ENCODE measurements at regions not wholly inside any gene's neighbourhood (a gene's known extent, or its start where the extent isn't known, plus 50 kb on each side); places are given as distances from the start of the nearest gene placed in this dataset.

DNA sequence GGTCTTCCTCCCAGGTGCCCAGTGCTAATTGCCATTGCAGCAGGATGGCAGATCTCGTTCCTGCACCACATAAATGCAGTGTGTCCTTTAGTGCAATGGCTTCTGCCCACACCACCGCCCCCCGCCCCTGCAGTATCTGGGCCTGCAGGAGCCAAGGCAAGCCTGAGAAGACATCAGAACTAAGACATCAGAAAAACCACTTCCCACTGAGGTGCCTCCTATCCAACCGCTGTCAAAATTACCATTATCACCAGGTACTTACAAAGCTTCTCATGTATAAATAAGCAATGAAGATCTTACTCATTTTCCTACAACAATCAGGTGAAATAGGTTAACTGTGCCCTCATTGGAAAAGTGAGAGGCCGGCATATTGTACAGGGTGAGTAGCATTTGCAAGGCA is 228.8 kb downstream of the FBXO15 start:
- no peak overlapping the region for H3K4me3 ChIP-seq (ENCODE audit: low read length)
- H3K9ac ChIP-seq (ENCODE audit: low read depth, low read length): no peak overlapping the region
- 95% methylated on average over 5 of the region's 5 CpGs for WGBS
- H3K9me3 ChIP-seq (ENCODE audit: insufficient read depth, low read depth, low read length): no peaks in the 10 kb centered on the region
- no peaks in the 10 kb centered on the region for H3K27me3 ChIP-seq (ENCODE audit: insufficient read depth, low read length)
- H3K4me1 ChIP-seq (ENCODE audit: insufficient read depth, low read length): no peaks in the 10 kb centered on the region
- no peak overlapping the region for H3K27ac ChIP-seq (ENCODE audit: low read depth, low read length)
- no peaks in the 10 kb centered on the region for H3K36me3 ChIP-seq (ENCODE audit: insufficient read depth, low read length)

DNA sequence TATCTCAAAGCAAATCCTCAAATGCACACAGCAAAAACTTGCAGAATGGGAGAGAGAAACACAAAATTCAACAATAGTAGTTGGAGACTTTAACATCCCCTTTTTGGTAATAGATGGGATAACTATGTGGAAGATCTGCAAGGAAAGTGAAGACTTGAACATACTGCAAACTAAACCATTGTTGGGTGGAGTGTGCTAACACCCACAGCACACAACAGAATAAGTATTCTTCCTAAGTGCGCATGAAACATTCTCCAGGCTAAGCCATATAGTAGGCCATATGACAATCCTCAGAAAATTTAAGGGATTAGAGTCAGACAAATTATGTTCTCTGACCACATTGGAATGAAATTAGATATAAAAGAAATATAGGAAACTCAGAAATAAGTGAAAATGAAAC is 230.6 kb downstream of the FBXO15 start:
- H3K4me1 ChIP-seq (ENCODE audit: insufficient read depth, low read length): no peaks in the 10 kb centered on the region
- no peaks in the 10 kb centered on the region for H3K27me3 ChIP-seq (ENCODE audit: insufficient read depth, low read length)
- 100% methylated on average over 1 of the region's 1 CpG for WGBS

DNA sequence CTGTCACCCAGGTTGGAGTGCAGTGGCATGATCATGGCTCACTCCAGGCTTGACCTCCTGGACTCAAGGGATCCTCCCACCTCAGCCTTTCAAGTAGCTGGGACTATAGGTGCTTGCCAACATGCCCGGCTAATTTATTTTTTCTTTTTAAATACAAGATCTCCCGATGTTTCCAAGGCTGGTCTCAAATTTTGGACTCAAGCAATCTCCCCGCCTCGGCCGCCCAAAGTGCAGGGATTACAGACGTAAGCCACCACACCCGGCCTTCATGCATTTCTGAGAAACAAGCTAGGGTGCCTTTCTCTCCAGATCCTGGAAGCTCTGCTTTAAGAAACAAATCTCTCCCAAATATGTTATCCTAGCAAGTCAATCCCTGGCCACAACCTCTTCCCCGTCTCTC is 234.1 kb downstream of the FBXO15 start:
- Histone ChIP-seq H3K36me3 (ENCODE audit: insufficient read depth, low read length) (no peaks in the 10 kb centered on the region), H3K4me1 (ENCODE audit: insufficient read depth, low read length) (no peaks in the 10 kb centered on the region), H3K27me3 (ENCODE audit: insufficient read depth, low read length) (no peaks in the 10 kb centered on the region), H3K9ac (ENCODE audit: low read depth, low read length) (no peak overlapping the region), H3K27ac (ENCODE audit: low read depth, low read length) (no peak overlapping the region), H3K4me3 (ENCODE audit: low read length) (no peak overlapping the region), H3K9me3 (ENCODE audit: insufficient read depth, low read depth, low read length) (no peaks in the 10 kb centered on the region)
- WGBS: 94% methylated on average over 8 of the region's 8 CpGs

More for the DNA sequence above, 230.6 kb downstream of the FBXO15 start:
- Histone ChIP-seq H3K9ac (ENCODE audit: low read depth, low read length) (no peak overlapping the region), H3K27ac (ENCODE audit: low read depth, low read length) (no peak overlapping the region), H3K4me3 (ENCODE audit: low read length) (no peak overlapping the region), H3K36me3 (ENCODE audit: insufficient read depth, low read length) (no peaks in the 10 kb centered on the region), H3K9me3 (ENCODE audit: insufficient read depth, low read depth, low read length) (no peaks in the 10 kb centered on the region)

DNA sequence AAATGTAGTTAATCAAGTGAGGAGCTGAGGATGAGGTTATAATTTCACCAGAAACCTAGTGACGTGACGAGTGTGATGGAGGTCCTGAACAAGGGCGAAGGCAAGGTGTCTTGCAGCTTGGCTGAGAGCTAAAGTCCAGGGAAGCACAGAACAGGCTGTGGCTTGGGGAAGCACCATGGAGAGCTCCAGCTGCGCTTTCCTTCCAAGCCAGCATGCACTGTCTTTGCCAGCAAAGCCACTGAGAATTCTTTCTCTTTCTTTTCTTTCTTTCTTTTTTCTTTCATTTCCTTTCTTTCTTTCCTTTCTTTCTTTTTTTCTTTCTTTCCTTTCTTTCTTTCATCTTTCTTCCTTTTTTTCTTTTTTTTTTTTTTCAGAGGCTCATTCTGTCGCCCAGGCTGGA is 239.3 kb downstream of the FBXO15 start:
- Histone ChIP-seq H3K27ac (ENCODE audit: low read depth, low read length) (no peak overlapping the region), H3K9ac (ENCODE audit: low read depth, low read length) (no peak overlapping the region), H3K4me3 (ENCODE audit: low read length) (no peak overlapping the region), H3K4me1 (ENCODE audit: insufficient read depth, low read length) (no peaks in the 10 kb centered on the region), H3K9me3 (ENCODE audit: insufficient read depth, low read depth, low read length) (no peaks in the 10 kb centered on the region), H3K36me3 (ENCODE audit: insufficient read depth, low read length) (no peaks in the 10 kb centered on the region), H3K27me3 (ENCODE audit: insufficient read depth, low read length) (no peaks in the 10 kb centered on the region)
- WGBS: 62% methylated on average over 5 of the region's 5 CpGs

DNA sequence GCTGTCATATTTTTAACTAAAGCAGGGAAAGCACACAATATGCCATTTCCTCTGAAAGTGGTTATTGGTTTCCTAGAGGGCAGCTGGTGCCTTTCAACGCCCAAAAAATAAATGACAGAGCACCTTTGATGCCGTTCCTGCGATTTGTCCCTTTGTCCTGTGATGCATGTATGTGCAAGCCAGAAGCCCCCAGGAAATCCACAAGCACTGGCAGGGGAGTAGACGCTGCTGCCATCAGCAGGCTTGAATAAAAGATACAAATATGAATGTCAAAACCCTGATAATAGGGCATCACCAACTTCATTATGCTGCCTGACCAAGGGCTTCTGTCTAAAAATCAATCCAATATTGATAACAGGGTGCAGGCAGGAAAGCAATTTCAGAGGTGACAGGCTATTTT is 246.1 kb downstream of the FBXO15 start:
- no peaks in the 10 kb centered on the region for H3K36me3 ChIP-seq (ENCODE audit: insufficient read depth, low read length)
- H3K4me3 ChIP-seq (ENCODE audit: low read length): no peak overlapping the region
- no peak overlapping the region for H3K9ac ChIP-seq (ENCODE audit: low read depth, low read length)
- H3K27me3 ChIP-seq (ENCODE audit: insufficient read depth, low read length): peaks cover 12% of the 10 kb centered on the region
- no peak overlapping the region for H3K27ac ChIP-seq (ENCODE audit: low read depth, low read length)
- 0 out of 2 replicates have a peak, but pooled peaks cover under 1% of the 10 kb centered on the region for H3K4me1 ChIP-seq (ENCODE audit: insufficient read depth, low read length)
- 93% methylated on average over 4 of the region's 4 CpGs for WGBS
- no peaks in the 10 kb centered on the region for H3K9me3 ChIP-seq (ENCODE audit: insufficient read depth, low read depth, low read length)

DNA sequence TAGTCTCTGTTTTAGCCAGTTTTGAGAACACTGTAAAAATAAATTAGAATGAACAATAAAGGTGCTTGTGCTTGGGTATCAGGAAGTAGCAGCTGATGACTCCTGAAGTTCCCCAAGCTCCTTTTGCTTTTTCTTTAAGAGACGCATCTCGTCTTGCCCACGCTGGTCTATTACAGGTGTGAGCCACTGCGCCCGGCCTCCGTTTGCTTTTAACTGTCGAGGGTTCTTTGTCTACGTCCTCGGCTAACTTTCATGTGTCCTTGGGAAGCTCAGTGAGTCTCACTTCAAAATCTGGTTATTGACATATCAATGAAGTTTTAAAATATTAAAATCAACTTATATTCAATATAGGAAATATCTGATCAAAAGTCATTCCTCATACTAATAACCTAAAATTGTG is 246.5 kb downstream of the FBXO15 start:
- H3K27me3 ChIP-seq (ENCODE audit: insufficient read depth, low read length): peaks cover 12% of the 10 kb centered on the region
- H3K36me3 ChIP-seq (ENCODE audit: insufficient read depth, low read length): no peaks in the 10 kb centered on the region
- H3K4me3 ChIP-seq (ENCODE audit: low read length): no peak overlapping the region
- H3K27ac ChIP-seq (ENCODE audit: low read depth, low read length): no peak overlapping the region
- H3K9me3 ChIP-seq (ENCODE audit: insufficient read depth, low read depth, low read length): no peaks in the 10 kb centered on the region
- H3K9ac ChIP-seq (ENCODE audit: low read depth, low read length): no peak overlapping the region
- peaks cover 5% of the 10 kb centered on the region; the same call in 1 of the 2 replicates for H3K4me1 ChIP-seq (ENCODE audit: insufficient read depth, low read length)
- 94% methylated on average over 9 of the region's 9 CpGs for WGBS

DNA sequence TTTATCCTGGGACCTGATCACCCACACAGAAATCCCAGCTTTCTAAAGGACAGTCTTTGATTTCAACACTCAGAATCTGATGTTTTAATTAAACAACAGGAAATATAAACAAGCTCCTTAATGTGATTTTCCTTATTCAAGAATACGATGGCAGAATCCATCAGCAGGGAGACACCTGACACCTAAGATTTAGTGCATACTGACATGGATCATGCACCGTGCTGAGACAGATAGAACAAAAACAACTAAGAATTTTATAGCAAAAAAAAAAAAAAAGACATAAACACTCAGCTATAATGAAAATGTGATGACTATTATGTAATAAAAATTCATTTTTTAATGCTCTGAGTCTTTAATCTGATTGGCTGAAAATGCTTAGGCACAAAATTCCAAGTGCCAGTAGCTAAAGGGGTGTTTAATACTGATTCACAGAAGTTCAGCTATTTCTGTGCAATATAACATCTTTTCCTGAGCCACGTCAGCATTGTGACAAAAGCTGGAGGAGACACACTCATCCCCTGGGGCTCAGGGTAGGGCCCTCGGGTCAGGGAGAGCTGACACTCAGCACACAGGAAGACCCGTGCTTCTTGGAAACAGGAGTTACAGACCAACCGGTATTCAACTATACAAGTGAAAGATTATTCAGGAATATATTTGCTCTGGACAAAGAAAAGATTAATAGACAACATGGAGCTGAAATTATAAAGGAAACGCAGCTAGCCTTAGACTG is 247.4 kb downstream of the FBXO15 start:
- peaks cover 12% of the 10 kb centered on the region for H3K27me3 ChIP-seq (ENCODE audit: insufficient read depth, low read length)
- 85% methylated on average over 7 of the region's 7 CpGs for WGBS

DNA sequence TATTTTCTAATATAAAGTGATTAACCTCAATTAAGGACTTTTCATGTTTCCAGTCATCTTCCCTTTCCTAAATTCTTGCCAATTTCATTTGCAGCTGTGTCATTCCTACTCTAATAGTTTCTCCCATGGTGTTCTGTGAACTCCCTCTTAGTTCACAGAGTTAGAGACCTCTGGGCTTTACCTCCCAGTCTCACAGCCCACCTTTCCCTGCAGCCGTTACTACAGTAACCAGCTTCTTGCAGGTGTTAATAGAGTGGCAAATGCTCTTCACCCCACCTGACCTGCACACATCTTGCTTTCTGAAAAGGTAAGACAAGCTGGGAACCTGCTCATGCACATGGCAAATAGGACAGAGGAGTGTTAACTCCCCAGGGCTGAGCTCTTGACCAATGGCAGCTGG is 250.1 kb downstream of the FBXO15 start:
- 86% methylated on average over 1 of the region's 1 CpG for WGBS

More for the DNA sequence above, 247.4 kb downstream of the FBXO15 start:
- H3K4me3 ChIP-seq (ENCODE audit: low read length): no peak overlapping the region
- no peak overlapping the region for H3K9ac ChIP-seq (ENCODE audit: low read depth, low read length)
- no peak overlapping the region for H3K27ac ChIP-seq (ENCODE audit: low read depth, low read length)
- H3K4me1 ChIP-seq (ENCODE audit: insufficient read depth, low read length): peaks cover 14% of the 10 kb centered on the region
- H3K9me3 ChIP-seq (ENCODE audit: insufficient read depth, low read depth, low read length): no peaks in the 10 kb centered on the region
- no peaks in the 10 kb centered on the region for H3K36me3 ChIP-seq (ENCODE audit: insufficient read depth, low read length)

DNA sequence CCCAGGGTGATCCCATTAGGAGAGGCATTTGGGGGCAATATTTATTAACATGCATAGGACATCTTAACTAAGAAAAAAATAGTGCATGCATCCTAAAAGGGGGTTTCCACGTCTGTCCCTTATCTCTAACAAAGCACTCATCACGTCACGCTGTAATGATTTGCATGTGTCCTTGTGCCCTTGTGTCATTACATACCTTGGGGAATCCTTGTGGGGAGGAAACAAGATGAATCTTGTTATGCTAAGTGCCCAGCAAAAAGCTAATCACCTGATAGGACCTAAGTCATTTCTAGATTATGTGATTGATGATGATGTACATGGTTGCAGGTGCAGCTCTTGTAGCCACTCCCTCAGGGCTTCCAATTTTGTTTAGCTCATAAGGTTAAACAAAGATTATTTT is 250.9 kb downstream of the FBXO15 start:
- no peak overlapping the region for H3K4me3 ChIP-seq (ENCODE audit: low read length)
- no peaks in the 10 kb centered on the region for H3K9me3 ChIP-seq (ENCODE audit: insufficient read depth, low read depth, low read length)
- H3K9ac ChIP-seq (ENCODE audit: low read depth, low read length): no peak overlapping the region
- H3K36me3 ChIP-seq (ENCODE audit: insufficient read depth, low read length): no peaks in the 10 kb centered on the region
- no peak overlapping the region for H3K27ac ChIP-seq (ENCODE audit: low read depth, low read length)
- WGBS: 60% methylated on average over 3 of the region's 3 CpGs
- peaks cover 29% of the 10 kb centered on the region for H3K4me1 ChIP-seq (ENCODE audit: insufficient read depth, low read length)
- H3K27me3 ChIP-seq (ENCODE audit: insufficient read depth, low read length): peaks cover 12% of the 10 kb centered on the region

More for the DNA sequence above, 250.1 kb downstream of the FBXO15 start:
- Histone ChIP-seq H3K9ac (ENCODE audit: low read depth, low read length) (no peak overlapping the region), H3K36me3 (ENCODE audit: insufficient read depth, low read length) (no peaks in the 10 kb centered on the region), H3K27ac (ENCODE audit: low read depth, low read length) (no peak overlapping the region), H3K27me3 (ENCODE audit: insufficient read depth, low read length) (peaks cover 12% of the 10 kb centered on the region), H3K9me3 (ENCODE audit: insufficient read depth, low read depth, low read length) (no peaks in the 10 kb centered on the region), H3K4me3 (ENCODE audit: low read length) (no peak overlapping the region), H3K4me1 (ENCODE audit: insufficient read depth, low read length) (peaks cover 23% of the 10 kb centered on the region)

DNA sequence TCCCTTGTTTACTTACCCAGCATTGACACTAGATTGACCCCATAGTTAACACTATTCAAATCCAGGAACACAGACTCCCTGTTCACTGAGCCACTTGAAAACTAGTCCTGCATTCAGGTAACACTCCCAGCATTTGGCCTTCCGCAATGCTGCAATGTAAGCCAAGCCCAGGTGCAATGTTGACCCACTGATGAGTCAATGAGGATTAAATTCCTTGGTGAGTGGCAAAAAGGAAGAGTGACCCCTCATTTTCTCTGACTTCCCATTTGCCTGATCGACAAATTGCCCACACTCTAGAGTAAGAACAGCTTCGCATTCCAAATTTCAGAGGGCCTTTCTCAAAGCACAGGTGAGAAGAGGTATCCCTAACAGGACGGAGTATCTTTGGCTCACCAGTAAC is 251.9 kb downstream of the FBXO15 start:
- no peaks in the 10 kb centered on the region for H3K9me3 ChIP-seq (ENCODE audit: insufficient read depth, low read depth, low read length)
- peaks cover 39% of the 10 kb centered on the region for H3K4me1 ChIP-seq (ENCODE audit: insufficient read depth, low read length)
- 47% methylated on average over 4 of the region's 4 CpGs for WGBS
- no peaks in the 10 kb centered on the region for H3K36me3 ChIP-seq (ENCODE audit: insufficient read depth, low read length)
- no peak overlapping the region for H3K27ac ChIP-seq (ENCODE audit: low read depth, low read length)
- H3K27me3 ChIP-seq (ENCODE audit: insufficient read depth, low read length): peaks cover 12% of the 10 kb centered on the region
- no peak overlapping the region for H3K4me3 ChIP-seq (ENCODE audit: low read length)
- H3K9ac ChIP-seq (ENCODE audit: low read depth, low read length): no peak overlapping the region

DNA sequence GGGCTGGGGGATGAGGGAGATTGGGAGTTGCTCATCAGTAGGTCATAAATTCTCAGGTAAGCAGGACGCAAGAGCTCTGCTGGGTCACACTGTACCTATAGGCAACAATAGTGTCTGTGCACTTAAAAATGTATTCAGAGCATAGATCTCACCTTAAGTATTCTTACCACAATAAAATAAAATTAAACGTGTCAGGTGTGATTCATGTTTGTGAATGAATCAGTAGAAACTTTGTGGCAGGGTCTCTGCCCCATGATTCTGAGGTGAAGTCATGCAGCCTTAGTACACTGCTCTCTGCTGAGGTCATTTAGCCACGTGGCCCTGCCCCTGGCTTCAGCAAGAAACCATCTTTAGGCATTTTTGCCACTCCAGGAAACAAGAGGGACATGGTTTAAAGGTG is 253.8 kb downstream of the FBXO15 start:
- Histone ChIP-seq H3K36me3 (ENCODE audit: insufficient read depth, low read length) (no peaks in the 10 kb centered on the region), H3K9ac (ENCODE audit: low read depth, low read length) (no peak overlapping the region), H3K27me3 (ENCODE audit: insufficient read depth, low read length) (peaks cover 8% of the 10 kb centered on the region), H3K4me3 (ENCODE audit: low read length) (no peak overlapping the region), H3K27ac (ENCODE audit: low read depth, low read length) (no peak overlapping the region), H3K9me3 (ENCODE audit: insufficient read depth, low read depth, low read length) (no peaks in the 10 kb centered on the region), H3K4me1 (ENCODE audit: insufficient read depth, low read length) (peaks cover 40% of the 10 kb centered on the region)
- WGBS: 92% methylated on average over 3 of the region's 3 CpGs
